PC-9 (cell line): ENCODE measurements at regions not wholly inside any gene's neighbourhood (a gene's known extent, or its start where the extent isn't known, plus 50 kb on each side); places are given as distances from the start of the nearest gene placed in this dataset.

Experiments
- CTCF ChIP-seq: fragments of 200-600 bp; sonication (generic); conservative IDR thresholded peaks from 2 replicates; pipeline ENCODE4 v1.6.1; 2017; ENCODE audit warnings: mixed run types, antibody characterized with exemption, mild to moderate bottlenecking, moderate library complexity
- EZH2 ChIP-seq: fragments of 200-600 bp; sonication (generic); IDR thresholded peaks from 2 replicates; pipeline ENCODE4 v1.8.0; 2017; ENCODE audit warnings: antibody characterized with exemption, low read depth

GRCh38 chr5:18068826-18069225, 434.6 kb downstream of the TAF11L14 start:
- TF ChIP-seq CTCF (no peak), EZH2 (no peak)
